IMR-90 (cell line): ENCODE measurements at regions not wholly inside any gene's neighbourhood (a gene's known extent, or its start where the extent isn't known, plus 50 kb on each side); places are given as distances from the start of the nearest gene placed in this dataset.

ENCODE experiments used
- ATAC-seq: fragments of 200-7000 bp; cut with Tn5 transposase; 2 replicates; pipeline ENCODE4 v1.9.1; 2020; ENCODE audit warnings: low read depth, mild to moderate bottlenecking, moderate library complexity
- BruUV-seq: library from RNA; stranded (reverse); fragments of 400-500 nt; replicated peaks from 2 replicates; lab custom pipeline; 2021; lab: Mats Ljungman, UMichigan
- CTCF ChIA-PET: fragments of 300-600 bp; formaldehyde crosslinking; extraction: SDS; loops from one replicate; lab custom pipeline; 2021; ENCODE audit warnings: antibody characterized with exemption; lab: Yijun Ruan, JAX
- POLR2A ChIA-PET: fragments of 300-600 bp; sonication (Branson Sonifier 250); formaldehyde crosslinking; loops from one replicate; lab custom pipeline; 2022; ENCODE audit warnings: antibody characterized with exemption; ENCODE audit not compliant: unreplicated experiment; lab: Charles Lee
- DNase-seq: peaks from one replicate; pipeline ENCODE4 v3.0.0; 2013
- H2AFZ ChIP-seq: replicated peaks from 2 replicates; pipeline ENCODE3; 2013; ENCODE audit warnings: low read length, mild to moderate bottlenecking; ENCODE audit not compliant: poor library complexity
- H2AK5ac ChIP-seq: 2 replicates; pipeline ENCODE4 v1.6.1; 2013; ENCODE audit warnings: low read depth, low read length, inconsistent platforms
- H2AK9ac ChIP-seq: replicated peaks from 2 replicates; pipeline ENCODE3; 2013; ENCODE audit warnings: mild to moderate bottlenecking, low read depth, low read length, moderate library complexity; ENCODE audit not compliant: poor library complexity
- H2BK120ac ChIP-seq: 2 replicates; pipeline ENCODE4 v1.6.1; 2013; ENCODE audit warnings: low read depth, low read length, inconsistent platforms
- H2BK15ac ChIP-seq: 3 replicates; pipeline ENCODE4 v1.6.1; 2013; ENCODE audit warnings: low read depth, low read length, inconsistent platforms
- H2BK20ac ChIP-seq: 2 replicates; pipeline ENCODE4 v1.6.1; 2013; ENCODE audit warnings: low read depth, mild to moderate bottlenecking, inconsistent platforms, low read length, moderate library complexity
- H2BK5ac ChIP-seq: 2 replicates; pipeline ENCODE4 v1.6.1; 2013; ENCODE audit warnings: mild to moderate bottlenecking, low read depth, low read length, inconsistent platforms; ENCODE audit not compliant: poor library complexity, severe bottlenecking
- H3K14ac ChIP-seq: replicated peaks from 2 replicates; pipeline ENCODE4 v1.6.1; 2013; ENCODE audit warnings: low read depth, low read length, inconsistent platforms
- H3K18ac ChIP-seq: 2 replicates; pipeline ENCODE4 v1.6.1; 2013; ENCODE audit warnings: low read depth, low read length, control low read depth
- H3K23ac ChIP-seq: 2 replicates; pipeline ENCODE4 v1.6.1; 2013; ENCODE audit warnings: low read depth, low read length, inconsistent platforms
- H3K27ac ChIP-seq: 2 replicates; pipeline ENCODE4 v1.5.1; 2013; ENCODE audit warnings: mild to moderate bottlenecking, control low read depth, low read length; ENCODE audit not compliant: insufficient read depth
- H3K27me3 ChIP-seq: 2 replicates; pipeline ENCODE4 v1.6.1; 2013; ENCODE audit warnings: low read length; ENCODE audit not compliant: control insufficient read depth, insufficient read depth
- H3K36me3 ChIP-seq: 2 replicates; pipeline ENCODE4 v1.6.1; 2013; ENCODE audit warnings: low read length, mixed read lengths; ENCODE audit not compliant: control insufficient read depth, insufficient read depth
- H3K4ac ChIP-seq: 2 replicates; pipeline ENCODE4 v1.6.1; 2013; ENCODE audit warnings: low read depth, low read length, inconsistent platforms
- H3K4me1 ChIP-seq: 2 replicates; pipeline ENCODE4 v1.6.1; 2013; ENCODE audit warnings: low read length, mixed read lengths; ENCODE audit not compliant: control insufficient read depth, insufficient read depth
- H3K4me2 ChIP-seq: 2 replicates; pipeline ENCODE4 v1.6.1; 2013; ENCODE audit warnings: low read depth, mild to moderate bottlenecking, control low read depth, low read length, moderate library complexity
- H3K4me3 ChIP-seq: 2 replicates; pipeline ENCODE4 v1.5.1; 2013; ENCODE audit warnings: low read depth, mild to moderate bottlenecking, control low read depth, low read length, moderate library complexity; ENCODE audit not compliant: insufficient read depth
- H3K56ac ChIP-seq: 2 replicates; pipeline ENCODE4 v1.6.1; 2013; ENCODE audit warnings: low read length, inconsistent platforms; ENCODE audit not compliant: insufficient read depth; ENCODE audit errors: extremely low read depth
- H3K79me1 ChIP-seq, 2 experiments: 2 replicates each; pipeline ENCODE4 v1.6.1; 2013; ENCODE audit warnings: low read length in 2 of 2, inconsistent platforms in 1 of 2, low read depth in 1 of 2
- H3K9ac ChIP-seq: 2 replicates; pipeline ENCODE4 v1.6.1; 2013; ENCODE audit warnings: low read depth, low read length, control low read depth
- H3K9me1 ChIP-seq: 2 replicates; pipeline ENCODE4 v1.6.1; 2013; ENCODE audit warnings: low read length, inconsistent platforms; ENCODE audit not compliant: insufficient read depth
- H3K9me3 ChIP-seq: 2 replicates; pipeline ENCODE4 v1.6.1; 2013; ENCODE audit warnings: low read length; ENCODE audit not compliant: control insufficient read depth, insufficient read depth
- H4K20me1 ChIP-seq: 2 replicates; pipeline ENCODE4 v1.6.1; 2013; ENCODE audit warnings: low read length, inconsistent platforms; ENCODE audit not compliant: insufficient read depth
- H4K5ac ChIP-seq: 2 replicates; pipeline ENCODE4 v1.6.1; 2013; ENCODE audit warnings: mild to moderate bottlenecking, low read depth, low read length, control low read depth
- H4K8ac ChIP-seq, 2 experiments: 2 replicates each; pipeline ENCODE4 v1.6.1; 2013; ENCODE audit warnings: low read depth in 2 of 2, low read length in 2 of 2, control low read depth in 1 of 2, inconsistent platforms in 1 of 2
- H4K91ac ChIP-seq: 2 replicates; pipeline ENCODE4 v1.6.1; 2013; ENCODE audit warnings: low read depth, low read length, inconsistent platforms; ENCODE audit not compliant: insufficient read depth
- BHLHE40 ChIP-seq: fragments of 150-350 bp; IDR thresholded peaks from 2 replicates; pipeline ENCODE4 v1.6.1; 2016; ENCODE audit warnings: mild to moderate bottlenecking, low read depth, low read length
- CEBPB ChIP-seq: IDR thresholded peaks from 2 replicates; pipeline ENCODE4 v1.6.1; 2012; ENCODE audit warnings: low read depth, low read length, improper control_type of control experiment
- CHD1 ChIP-seq: IDR thresholded peaks from 2 replicates; pipeline ENCODE4 v1.6.1; 2012; ENCODE audit warnings: low read depth, low read length, improper control_type of control experiment
- CTCF ChIP-seq: conservative IDR thresholded peaks from 2 replicates; pipeline ENCODE4 v1.5.1; 2012; ENCODE audit warnings: mild to moderate bottlenecking, low read depth, low read length, improper control_type of control experiment
- ELK1 ChIP-seq: fragments of 150-350 bp; IDR thresholded peaks from 2 replicates; pipeline ENCODE4 v1.6.1; 2016; ENCODE audit warnings: low read depth, mild to moderate bottlenecking, low read length, moderate library complexity, borderline replicate concordance
- FOS ChIP-seq: fragments of 150-350 bp; IDR thresholded peaks from 2 replicates; pipeline ENCODE4 v1.6.1; 2016; ENCODE audit warnings: low read depth, low read length
- MAFK ChIP-seq: IDR thresholded peaks from 2 replicates; pipeline ENCODE4 v1.6.1; 2012; ENCODE audit warnings: low read depth, low read length, improper control_type of control experiment
- MAZ ChIP-seq: IDR thresholded peaks from 2 replicates; pipeline ENCODE4 v1.6.1; 2012; ENCODE audit warnings: low read depth, mild to moderate bottlenecking, low read length, improper control_type of control experiment, moderate library complexity, borderline replicate concordance
- MXI1 ChIP-seq: IDR thresholded peaks from 2 replicates; pipeline ENCODE4 v1.6.1; 2012; ENCODE audit warnings: low read depth, mild to moderate bottlenecking, low read length, moderate library complexity, borderline replicate concordance
- NFE2L2 ChIP-seq: fragments of 150-350 bp; IDR thresholded peaks from 2 replicates; pipeline ENCODE4 v1.6.1; 2016; ENCODE audit warnings: low read depth, mild to moderate bottlenecking, low read length
- POLR2A ChIP-seq: IDR thresholded peaks from 2 replicates; pipeline ENCODE4 v1.6.1; 2012; ENCODE audit warnings: mild to moderate bottlenecking, low read depth, low read length
- RAD21 ChIP-seq: IDR thresholded peaks from 2 replicates; pipeline ENCODE4 v1.6.1; 2012; ENCODE audit warnings: low read length, improper control_type of control experiment
- RCOR1 ChIP-seq: IDR thresholded peaks from 2 replicates; pipeline ENCODE4 v1.6.1; 2012; ENCODE audit warnings: mild to moderate bottlenecking, low read length, improper control_type of control experiment; ENCODE audit not compliant: insufficient replicate concordance
- RFX5 ChIP-seq: IDR thresholded peaks from 2 replicates; pipeline ENCODE4 v1.8.0; 2012; ENCODE audit warnings: low read depth, mild to moderate bottlenecking, low read length, moderate library complexity
- SMC3 ChIP-seq: fragments of 150-350 bp; IDR thresholded peaks from 2 replicates; pipeline ENCODE4 v1.6.1; 2016; ENCODE audit warnings: low read depth, mild to moderate bottlenecking, antibody characterized with exemption, low read length, moderate library complexity
- USF2 ChIP-seq: fragments of 150-350 bp; IDR thresholded peaks from 2 replicates; pipeline ENCODE4 v1.6.1; 2017; ENCODE audit warnings: mild to moderate bottlenecking, antibody characterized with exemption, low read length, low read depth
- WGBS, 2 experiments: methylation state at CpG; one replicate each; pipeline versions ENCODE4 v1.1.5 to v1.1.7; 2013; ENCODE audit warnings: missing lambda C conversion rate in 2 of 2; ENCODE audit not compliant: insufficient read length in 1 of 2; ENCODE audit errors: extremely low coverage in 2 of 2; 5-methylcytosine and 5-hydroxymethylcytosine counted together
- dilution Hi-C: fragments of 300-500 bp; cut with HindIII; formaldehyde crosslinking; loops from one replicate; pipeline ENCODE4 v1.14.3; 2018; ENCODE audit warnings: low sequenced_read_pairs; ENCODE audit not compliant: unreplicated experiment
- in situ Hi-C: fragments of 300-500 bp; cut with MboI; formaldehyde crosslinking; loops from 3 replicates; pipeline ENCODE4 v1.14.3; 2019; ENCODE audit warnings: low sequenced_read_pairs, inconsistent platforms, mixed read lengths
- intact Hi-C: fragments of 100-400 bp; cut with micrococcal nuclease; formaldehyde crosslinking; loops from 2 replicates; pipeline ENCODE4 v1.10.0; 2022

- H2BK120ac ChIP-seq = no peak overlapping the region
- no peaks in the 10 kb centered on the region for H3K4me1 ChIP-seq
- CTCF ChIA-PET = no interaction called here
- H2BK15ac ChIP-seq = no peak overlapping the region
- no peak overlapping the region for H3K4me2 ChIP-seq
- H2BK5ac ChIP-seq = no peak overlapping the region
- no peaks in the 10 kb centered on the region for H4K20me1 ChIP-seq
- H3K4ac ChIP-seq = no peak overlapping the region
- H3K9ac ChIP-seq = no peak overlapping the region
- H3K18ac ChIP-seq = no peak overlapping the region
- DNase-seq = no peak
- H2AK9ac ChIP-seq = no peak overlapping the region
- no peaks in the 10 kb centered on the region for H3K27me3 ChIP-seq
- no TSS peak for BruUV-seq
- no peak overlapping the region for H3K27ac ChIP-seq
- no peaks in the 10 kb centered on the region for H3K36me3 ChIP-seq
- dilution Hi-C loops = no loop called here
- no peaks in the 10 kb centered on the region for H3K9me1 ChIP-seq
- no CpG with 5 or more reads among the region's 26 CpGs for WGBS, 2 experiments
- no peak overlapping the region for H3K14ac ChIP-seq
- POLR2A ChIA-PET = no interaction called here
- intact Hi-C loops = no loop called here
- no peak overlapping the region for H4K5ac ChIP-seq
- H2AFZ ChIP-seq = no peak overlapping the region
- H3K79me1 ChIP-seq = no peaks in the 10 kb centered on the region
- no peak overlapping the region for H4K91ac ChIP-seq
- in situ Hi-C loops = no loop called here
- H3K23ac ChIP-seq = no peak overlapping the region
- TF ChIP-seq MAZ = no peak
- TF ChIP-seq MXI1 = no peak
- no peak for TF ChIP-seq SMC3
- no peak for TF ChIP-seq CHD1
- TF ChIP-seq RCOR1 = no peak
- TF ChIP-seq CEBPB = no peak
- TF ChIP-seq FOS = no peak
- no peak for TF ChIP-seq RAD21
- no peak for TF ChIP-seq POLR2A
- no peak for TF ChIP-seq USF2
- TF ChIP-seq ELK1 = no peak
- no peak for TF ChIP-seq RFX5
- no peak for TF ChIP-seq MAFK
- no peak for TF ChIP-seq CTCF
- TF ChIP-seq NFE2L2 = no peak
- TF ChIP-seq BHLHE40 = no peak
- H3K56ac ChIP-seq = no peak overlapping the region
- H2BK20ac ChIP-seq = no peak overlapping the region
- no peak overlapping the region for H3K4me3 ChIP-seq
- H4K8ac ChIP-seq = no peak overlapping the region
- H2AK5ac ChIP-seq = no peak overlapping the region
- peaks cover 25% of the 10 kb centered on the region; the same call in 1 of the 2 replicates for H3K9me3 ChIP-seq
- no peak for ATAC-seq
Observed at GRCh38 chr2:239609607-239610310, 208.9 kb upstream of the HDAC4 start.
